Adrenal gland (tissue), 9 donors: ENCODE measurements at regions not wholly inside any gene's neighbourhood (a gene's known extent, or its start where the extent isn't known, plus 50 kb on each side); places are given as distances from the start of the nearest gene placed in this dataset.

Experiments used
- DNase-seq, 7 donors: peaks; one replicate each; pipeline ENCODE4 v3.0.0-alpha.2; 2019 to 2020
- H3K27ac ChIP-seq, 5 donors: fragments of 200-600 bp; sonication (generic) in 4 of 5; 1 replicate in 3 of 5; 2 replicates in 2 of 5; pipeline versions ENCODE4 v1.5.1 to v1.8.0; 2016 to 2020; ENCODE audit warnings: mild to moderate bottlenecking in 1 of 5
- H3K27me3 ChIP-seq: fragments of 200-600 bp; 2 replicates; pipeline ENCODE4 v1.8.0; 2021
- H3K36me3 ChIP-seq, 2 donors: fragments of 200-600 bp; replicated peaks in 1 of 2; 1 replicate in 1 of 2; 2 replicates in 1 of 2; pipeline versions ENCODE4 v1.5.1 to v1.8.0; 2018 to 2022
- H3K4me1 ChIP-seq, 2 donors: fragments of 200-600 bp; replicated peaks in 1 of 2; 1 replicate in 1 of 2; 2 replicates in 1 of 2; pipeline versions ENCODE4 v1.5.1 to v1.8.0; 2018 to 2021
- H3K4me3 ChIP-seq, 4 donors: fragments of 200-600 bp; sonication (generic) in 3 of 4; one replicate each; pipeline ENCODE4 v1.5.1; 2016 to 2018
- H3K9me3 ChIP-seq, 3 donors: fragments of 200-600 bp; sonication (generic) in 1 of 3; replicated peaks in 1 of 3; 1 replicate in 2 of 3; 2 replicates in 1 of 3; pipeline versions ENCODE4 v1.5.1 to v1.8.0; 2016 to 2021
- CTCF ChIP-seq, 6 experiments: fragments of 450-650 bp in 4 of 6; fragments of 200-600 bp in 2 of 6; sonication (generic) in 1 of 6; IDR thresholded peaks; 1 replicate in 5 of 6; 2 replicates in 1 of 6; pipeline versions ENCODE4 v1.5.1 to v1.8.0; 2016 to 2021; ENCODE audit warnings: antibody characterized with exemption in 6 of 6, mild to moderate bottlenecking in 2 of 6, moderate library complexity in 1 of 6
- POLR2A ChIP-seq, 2 donors: fragments of 450-650 bp; IDR thresholded peaks; one replicate each; pipeline ENCODE4 v1.6.1; 2017; ENCODE audit warnings: antibody characterized with exemption in 2 of 2, mild to moderate bottlenecking in 2 of 2, moderate library complexity in 1 of 2
- WGBS, 4 donors: extraction: QIAGEN DNeasy Blood & Tissue Kit in 2 of 4; methylation state at CpG; one replicate each; pipeline versions ENCODE4 v1.1.5 to v1.1.7; 2013 to 2017; 5-methylcytosine and 5-hydroxymethylcytosine counted together
- intact Hi-C, 2 donors: fragments of 100-400 bp; cut with DNase I; formaldehyde crosslinking; loops; one replicate each; pipeline versions ENCODE4 v1.14.1 to v1.15.0; 2022 to 2023
- donor health status: healthy with polysubstance abuse.
- donor health status: Bipolar disorder and iron deficiency.
- donor health status: DM: yes; HTN: yes; CAD: no.
- donor health status: DM: no; HTN: no; CAD: no.
- donor health status: DM: no; HTN: no; CAD: no.

GRCh38 chr9:78896479-78896878, 599.6 kb downstream of the PSAT1 start:
- H3K9me3 ChIP-seq, result no peaks in the 10 kb centered on the region
- DNase-seq, result no peak
- H3K27me3 ChIP-seq, result no peaks in the 10 kb centered on the region
- WGBS, 4 donors, result 94 to 100% (median 96%) methylated on average over 1 of the region's 1 CpG
- peaks cover 0 to 7% of the 10 kb centered on the region in 2 donors for H3K4me1 ChIP-seq
- no peak overlapping the region for H3K27ac ChIP-seq
- H3K36me3 ChIP-seq, result no peaks in the 10 kb centered on the region
- intact Hi-C loops, result no loop called here
- H3K4me3 ChIP-seq, result no peak overlapping the region
- TF ChIP-seq POLR2A (IDR thresholded peaks at IDR 0.05) (no peak), CTCF (IDR thresholded peaks at IDR 0.05) (no peak)

- H3K9me3 ChIP-seq, result no peaks in the 10 kb centered on the region
- peaks cover 0 to 7% of the 10 kb centered on the region in 2 donors for H3K4me1 ChIP-seq
- H3K36me3 ChIP-seq, result no peaks in the 10 kb centered on the region
- 29 to 67% (median 42%) methylated on average over 1 of the region's 1 CpG for WGBS, 4 donors
- no peak for DNase-seq
- H3K27me3 ChIP-seq, result no peaks in the 10 kb centered on the region
- intact Hi-C loops, result no loop called here
- H3K27ac ChIP-seq, result no peak overlapping the region
- H3K4me3 ChIP-seq, result no peak overlapping the region
- TF ChIP-seq POLR2A (IDR thresholded peaks at IDR 0.05), result no peak
- TF ChIP-seq CTCF (IDR thresholded peaks at IDR 0.05), result no peak
Measured at GRCh38 chr9:78898234-78898633, 601.3 kb downstream of the PSAT1 start.

- DNase-seq, result no peak
- WGBS, 4 donors, result 53 to 69% (median 61%) methylated on average over 6 of the region's 6 CpGs
- TF ChIP-seq POLR2A (IDR thresholded peaks at IDR 0.05) (no peak), CTCF (IDR thresholded peaks at IDR 0.05) (no peak)
- no peaks in the 10 kb centered on the region for H3K27me3 ChIP-seq
- peaks cover 0 to 7% of the 10 kb centered on the region in 2 donors for H3K4me1 ChIP-seq
- H3K36me3 ChIP-seq, result no peaks in the 10 kb centered on the region
- no peak overlapping the region for H3K4me3 ChIP-seq
- no peaks in the 10 kb centered on the region for H3K9me3 ChIP-seq
- intact Hi-C loops, result no loop called here
- no peak overlapping the region for H3K27ac ChIP-seq
Measured at GRCh38 chr9:78899006-78899405, 602.1 kb downstream of the PSAT1 start.

GRCh38 chr9:78900500-78900899, 603.6 kb downstream of the PSAT1 start:
- Histone ChIP-seq H3K27me3 (no peaks in the 10 kb centered on the region), H3K27ac (no peak overlapping the region), H3K9me3 (no peaks in the 10 kb centered on the region), H3K4me1 (peaks cover 0 to 7% of the 10 kb centered on the region in 2 donors), H3K36me3 (no peaks in the 10 kb centered on the region), H3K4me3 (no peak overlapping the region)
- no peak for DNase-seq
- intact Hi-C loops, result no loop called here
- TF ChIP-seq CTCF (IDR thresholded peaks at IDR 0.05), result no peak
- TF ChIP-seq POLR2A (IDR thresholded peaks at IDR 0.05), result no peak
- WGBS, 4 donors, result 74 to 91% (median 82%) methylated on average over 1 of the region's 1 CpG
